ENCODE measurements at regions not wholly inside any gene's neighbourhood (a gene's known extent, or its start where the extent isn't known, plus 50 kb on each side); places are given as distances from the start of the nearest gene placed in this dataset.
"Not testable (repeated sequence)": the region's sequence is repeated elsewhere in the genome, so short reads cannot be mapped to it uniquely, and the experiment has no call there.

- Histone ChIP-seq H3K9ac (ENCODE audit: low read length) (no peak overlapping the region), H3K27me3 (replicated peaks; ENCODE audit: insufficient read depth, low read length) (no peaks in the 10 kb centered on the region), H3K36me3 (replicated peaks; ENCODE audit: insufficient read depth, low read length) (no peaks in the 10 kb centered on the region), H3K27ac (ENCODE audit: low read length) (no peak overlapping the region), H3K4me2 (ENCODE audit: low read depth, low read length) (no peak overlapping the region), H2AFZ (ENCODE audit: low read length) (no peak overlapping the region), H3K79me2 (ENCODE audit: low read length) (no peaks in the 10 kb centered on the region), H3K9me2 (replicated peaks; ENCODE audit: insufficient read depth, low read length) (no peaks in the 10 kb centered on the region), H3K9me3 (replicated peaks; ENCODE audit: insufficient read depth, low read length) (no peaks in the 10 kb centered on the region), H4K20me1 (ENCODE audit: insufficient read depth, low read length) (no peaks in the 10 kb centered on the region), H3K4me1 (ENCODE audit: low read length) (peaks cover 17% of the 10 kb centered on the region), H3K4me3 (ENCODE audit: low read length) (no peak overlapping the region), H3F3A (ENCODE audit: insufficient read depth, low read length) (peaks cover 13% of the 10 kb centered on the region; the same call in 1 of the 2 replicates)
- no peak for TF ChIP-seq CTCF (IDR thresholded peaks at IDR 0.05; ENCODE audit: low read length)
- no peak for TF ChIP-seq EZH2 (optimal IDR thresholded peaks at IDR 0.05; ENCODE audit: low read depth, low read length)
- no peak for TF ChIP-seq EZH2phosphoT487 (IDR thresholded peaks at IDR 0.05; ENCODE audit: low read length)
- DNase-seq = no peak
Observed at GRCh38 chr6:27800731-27801373, 111.3 kb downstream of the OR2B2 start.

GRCh38 chr6:27797960-27798359 lies 114.2 kb downstream of the OR2B2 start:
- no peak overlapping the region for H3K27ac ChIP-seq (ENCODE audit: low read length)
- no peak overlapping the region for H3K9ac ChIP-seq (ENCODE audit: low read length)
- no peaks in the 10 kb centered on the region for H4K20me1 ChIP-seq (ENCODE audit: insufficient read depth, low read length)
- no peak overlapping the region for H2AFZ ChIP-seq (ENCODE audit: low read length)
- H3K9me3 ChIP-seq (replicated peaks; ENCODE audit: insufficient read depth, low read length) = no peaks in the 10 kb centered on the region
- no peak for TF ChIP-seq EZH2phosphoT487 (IDR thresholded peaks at IDR 0.05; ENCODE audit: low read length)
- TF ChIP-seq EZH2 (optimal IDR thresholded peaks at IDR 0.05; ENCODE audit: low read depth, low read length) = no peak
- no peak for TF ChIP-seq CTCF (IDR thresholded peaks at IDR 0.05; ENCODE audit: low read length)
- H3K4me3 ChIP-seq (ENCODE audit: low read length) = no peak overlapping the region
- no peaks in the 10 kb centered on the region for H3K79me2 ChIP-seq (ENCODE audit: low read length)
- no peaks in the 10 kb centered on the region for H3K27me3 ChIP-seq (replicated peaks; ENCODE audit: insufficient read depth, low read length)
- no peak overlapping the region for H3K4me2 ChIP-seq (ENCODE audit: low read depth, low read length)
- H3K9me2 ChIP-seq (replicated peaks; ENCODE audit: insufficient read depth, low read length) = no peaks in the 10 kb centered on the region
- peaks cover 25% of the 10 kb centered on the region for H3K4me1 ChIP-seq (ENCODE audit: low read length)
- H3K36me3 ChIP-seq (replicated peaks; ENCODE audit: insufficient read depth, low read length) = no peaks in the 10 kb centered on the region
- no peak for DNase-seq
- H3F3A ChIP-seq (ENCODE audit: insufficient read depth, low read length) = peaks cover 16% of the 10 kb centered on the region

- not testable (repeated sequence) for H3K79me2 ChIP-seq (ENCODE audit: low read length); H3K36me3 ChIP-seq (replicated peaks; ENCODE audit: insufficient read depth, low read length); DNase-seq; H3K9ac ChIP-seq (ENCODE audit: low read length); H3K9me3 ChIP-seq (replicated peaks; ENCODE audit: insufficient read depth, low read length); H3K27ac ChIP-seq (ENCODE audit: low read length); H3K27me3 ChIP-seq (replicated peaks; ENCODE audit: insufficient read depth, low read length); H2AFZ ChIP-seq (ENCODE audit: low read length); H4K20me1 ChIP-seq (ENCODE audit: insufficient read depth, low read length); H3K4me3 ChIP-seq (ENCODE audit: low read length); H3K9me2 ChIP-seq (replicated peaks; ENCODE audit: insufficient read depth, low read length); H3K4me2 ChIP-seq (ENCODE audit: low read depth, low read length)
- Histone ChIP-seq H3K4me1 (ENCODE audit: low read length) (peaks cover 29% of the 10 kb centered on the region), H3F3A (ENCODE audit: insufficient read depth, low read length) (peaks cover 16% of the 10 kb centered on the region)
Observed at GRCh38 chr6:27796736-27797481, 115.3 kb downstream of the OR2B2 start.
